Esophagus squamous epithelium (tissue), 4 donors: ENCODE measurements at regions not wholly inside any gene's neighbourhood (a gene's known extent, or its start where the extent isn't known, plus 50 kb on each side); places are given as distances from the start of the nearest gene placed in this dataset.

Source experiments
- POLR2A ChIP-seq, 4 donors: fragments of 450-650 bp; IDR thresholded peaks; one replicate each; pipeline ENCODE4 v1.6.1; 2017; ENCODE audit warnings: antibody characterized with exemption in 4 of 4, mild to moderate bottlenecking in 4 of 4, moderate library complexity in 3 of 4
- TF ChIP-seq, protein P1 (sequence below), 6 experiments: fragments of 450-650 bp in 4 of 6; fragments of 200-600 bp in 2 of 6; sonication (generic) in 2 of 6; IDR thresholded peaks; one replicate each; pipeline ENCODE4 v1.5.1; 2016 to 2019; ENCODE audit warnings: antibody characterized with exemption in 6 of 6, mild to moderate bottlenecking in 4 of 6, moderate library complexity in 4 of 6

DNA sequence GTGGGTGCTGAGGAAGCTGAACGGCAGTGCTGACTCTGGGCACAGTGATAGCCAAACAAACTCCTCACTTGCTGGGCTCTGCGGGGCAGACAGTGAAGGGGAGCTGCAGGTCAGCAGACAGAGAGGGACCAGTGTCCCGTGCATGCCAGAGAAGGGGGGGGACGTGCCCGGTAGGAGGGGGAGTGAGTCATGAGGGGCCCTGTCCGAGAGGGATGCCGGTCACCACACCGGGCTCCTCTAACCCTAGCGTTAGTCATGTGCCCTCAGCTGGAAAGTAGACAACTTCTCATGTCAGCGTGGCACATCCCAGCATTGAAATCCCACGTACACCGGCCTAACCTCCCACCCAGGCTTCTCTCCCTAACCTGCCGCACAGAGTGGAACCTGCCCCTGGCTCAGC is 117.1 kb upstream of the DPP6 start:
- TF ChIP-seq, protein P1, sequence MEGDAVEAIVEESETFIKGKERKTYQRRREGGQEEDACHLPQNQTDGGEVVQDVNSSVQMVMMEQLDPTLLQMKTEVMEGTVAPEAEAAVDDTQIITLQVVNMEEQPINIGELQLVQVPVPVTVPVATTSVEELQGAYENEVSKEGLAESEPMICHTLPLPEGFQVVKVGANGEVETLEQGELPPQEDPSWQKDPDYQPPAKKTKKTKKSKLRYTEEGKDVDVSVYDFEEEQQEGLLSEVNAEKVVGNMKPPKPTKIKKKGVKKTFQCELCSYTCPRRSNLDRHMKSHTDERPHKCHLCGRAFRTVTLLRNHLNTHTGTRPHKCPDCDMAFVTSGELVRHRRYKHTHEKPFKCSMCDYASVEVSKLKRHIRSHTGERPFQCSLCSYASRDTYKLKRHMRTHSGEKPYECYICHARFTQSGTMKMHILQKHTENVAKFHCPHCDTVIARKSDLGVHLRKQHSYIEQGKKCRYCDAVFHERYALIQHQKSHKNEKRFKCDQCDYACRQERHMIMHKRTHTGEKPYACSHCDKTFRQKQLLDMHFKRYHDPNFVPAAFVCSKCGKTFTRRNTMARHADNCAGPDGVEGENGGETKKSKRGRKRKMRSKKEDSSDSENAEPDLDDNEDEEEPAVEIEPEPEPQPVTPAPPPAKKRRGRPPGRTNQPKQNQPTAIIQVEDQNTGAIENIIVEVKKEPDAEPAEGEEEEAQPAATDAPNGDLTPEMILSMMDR (IDR thresholded peaks at IDR 0.05) = no peak
- no peak for TF ChIP-seq POLR2A (IDR thresholded peaks at IDR 0.05)
